GM12878 (cell line): ENCODE measurements at regions not wholly inside any gene's neighbourhood (a gene's known extent, or its start where the extent isn't known, plus 50 kb on each side); places are given as distances from the start of the nearest gene placed in this dataset.

ENCODE experiments used
- ATAC-seq: fragments of 200-7000 bp; cut with Tn5 transposase; 3 replicates; pipeline ENCODE4 v1.9.1; 2020; ENCODE audit warnings: mild to moderate bottlenecking, moderate library complexity
- BruUV-seq: library from RNA; stranded (reverse); fragments of 400-500 nt; replicated peaks from 2 replicates; lab custom pipeline; 2021; lab: Mats Ljungman, UMichigan
- CTCF ChIA-PET: fragments of 300-600 bp; sonication (Branson Sonifier 250); formaldehyde crosslinking; extraction: SDS; loops from one replicate; lab custom pipeline; 2021; ENCODE audit warnings: inconsistent platforms; lab: Yijun Ruan, JAX
- POLR2A ChIA-PET: fragments of 350-600 bp; formaldehyde crosslinking; extraction: SDS; loops from one replicate; lab custom pipeline; 2021; ENCODE audit warnings: inconsistent platforms; lab: Charles Lee
- RAD21 ChIA-PET: fragments of 300-600 bp; sonication (Branson Sonifier 250); formaldehyde crosslinking; loops from one replicate; lab custom pipeline; 2023; ENCODE audit warnings: antibody characterized with exemption; ENCODE audit not compliant: unreplicated experiment; lab: Charles Lee
- SMC1A ChIA-PET: fragments of 300-600 bp; sonication (Branson Sonifier 250); formaldehyde crosslinking; loops from one replicate; lab custom pipeline; 2023; ENCODE audit not compliant: unreplicated experiment, uncharacterized antibody; lab: Charles Lee
- DNase-seq: peaks from one replicate; pipeline ENCODE4 v3.0.0-alpha.2; 2011; ENCODE audit warnings: low read depth, low spot score
- FAIRE-seq: peaks from 3 replicates; lab custom pipeline; 2011; peaks lifted over from hg19 to GRCh38; lab: Jason Lieb, UNC
- H2AFZ ChIP-seq: 2 replicates; pipeline ENCODE4 v1.6.0; 2011; ENCODE audit warnings: low read depth, low read length, control low read depth; ENCODE audit not compliant: control insufficient read depth
- H3K27ac ChIP-seq: 2 replicates; pipeline ENCODE4 v1.5.1; 2011; ENCODE audit warnings: control low read depth; ENCODE audit not compliant: control insufficient read depth, insufficient read depth
- H3K27me3 ChIP-seq, 2 experiments: replicated peaks in 1 of 2; 2 replicates each; pipeline versions ENCODE4 v1.6.0 to v1.6.1; 2011; ENCODE audit warnings: low read length in 1 of 2; ENCODE audit not compliant: control insufficient read depth in 2 of 2, insufficient read depth in 2 of 2
- H3K36me3 ChIP-seq, 2 experiments: 2 replicates each; pipeline ENCODE4 v1.5.1; 2011; ENCODE audit warnings: low read length in 1 of 2; ENCODE audit not compliant: control insufficient read depth in 2 of 2, insufficient read depth in 2 of 2
- H3K4me1 ChIP-seq: 2 replicates; pipeline ENCODE4 v1.6.1; 2011; ENCODE audit warnings: mild to moderate bottlenecking, low read length, moderate library complexity, mixed read lengths; ENCODE audit not compliant: control insufficient read depth, insufficient read depth
- H3K4me2 ChIP-seq: 2 replicates; pipeline ENCODE4 v1.6.0; 2011; ENCODE audit warnings: control low read depth; ENCODE audit not compliant: control insufficient read depth, insufficient read depth
- H3K4me3 ChIP-seq: fragments of 200-600 bp; sonication (generic); 2 replicates; pipeline ENCODE4 v1.5.1; 2016
- H3K79me2 ChIP-seq: 2 replicates; pipeline ENCODE4 v1.6.0; 2011; ENCODE audit warnings: low read length; ENCODE audit not compliant: control insufficient read depth, insufficient read depth
- H3K9ac ChIP-seq: 2 replicates; pipeline ENCODE4 v1.8.0; 2011; ENCODE audit warnings: low read length, control low read depth, mixed read lengths; ENCODE audit not compliant: control insufficient read depth, insufficient read depth
- H3K9me3 ChIP-seq: replicated peaks from 3 replicates; pipeline ENCODE4 v1.5.1; 2011; ENCODE audit warnings: mild to moderate bottlenecking, low read length; ENCODE audit not compliant: control insufficient read depth, insufficient read depth
- H4K20me1 ChIP-seq: 2 replicates; pipeline ENCODE4 v1.6.0; 2011; ENCODE audit not compliant: control insufficient read depth, insufficient read depth
- BMI1 ChIP-seq: fragments of 450-650 bp; IDR thresholded peaks from 2 replicates; pipeline ENCODE4 v1.6.1; 2016; ENCODE audit warnings: mild to moderate bottlenecking, moderate library complexity, borderline replicate concordance
- BRCA1 ChIP-seq: IDR thresholded peaks from 2 replicates; pipeline ENCODE4 v1.6.1; 2011; ENCODE audit warnings: low read depth, low read length, improper control_type of control experiment
- EED ChIP-seq: sonication (generic); IDR thresholded peaks from 2 replicates; pipeline ENCODE4 v1.6.1; 2016; ENCODE audit warnings: antibody characterized with exemption, low read depth
- EZH2 ChIP-seq: IDR thresholded peaks from 2 replicates; pipeline ENCODE4 v1.6.1; 2012; ENCODE audit warnings: low read depth, mild to moderate bottlenecking, control low read depth, inconsistent platforms, low read length, borderline replicate concordance; ENCODE audit not compliant: control insufficient read depth
- FOXM1 ChIP-seq: IDR thresholded peaks from 2 replicates; pipeline ENCODE4 v1.6.1; 2012; ENCODE audit warnings: low read depth, mild to moderate bottlenecking, inconsistent platforms, low read length, moderate library complexity
- KDM1A ChIP-seq: fragments of 200-600 bp; sonication (generic); IDR thresholded peaks from 2 replicates; pipeline ENCODE4 v1.6.1; 2016; ENCODE audit warnings: borderline replicate concordance
- MXI1 ChIP-seq: fragments of 150-350 bp; IDR thresholded peaks from 2 replicates; pipeline ENCODE4 v1.6.1; 2011; ENCODE audit warnings: low read depth, mild to moderate bottlenecking, inconsistent platforms, low read length, improper control_type of control experiment
- MYB ChIP-seq: fragments of 150-350 bp; IDR thresholded peaks from 2 replicates; pipeline ENCODE4 v1.6.1; 2014; ENCODE audit warnings: mild to moderate bottlenecking, low read depth, low read length, borderline replicate concordance
- PAX8 ChIP-seq: fragments of 450-650 bp; IDR thresholded peaks from 2 replicates; pipeline ENCODE4 v1.6.1; 2017; ENCODE audit warnings: mild to moderate bottlenecking, moderate library complexity
- SMARCA5 ChIP-seq: fragments of 450-650 bp; IDR thresholded peaks from 2 replicates; pipeline ENCODE4 v1.6.1; 2017; ENCODE audit warnings: mild to moderate bottlenecking
- SUPT20H ChIP-seq: IDR thresholded peaks from 2 replicates; pipeline ENCODE4 v1.6.1; 2011; ENCODE audit warnings: low read depth, mild to moderate bottlenecking, low read length, moderate library complexity, borderline replicate concordance; ENCODE audit not compliant: control insufficient read depth
- ZNF207 ChIP-seq: fragments of 450-650 bp; IDR thresholded peaks from 2 replicates; pipeline ENCODE4 v1.6.1; 2014; ENCODE audit warnings: antibody characterized with exemption, mild to moderate bottlenecking, borderline replicate concordance
- WGBS: methylation state at CpG from one replicate; pipeline ENCODE4 v1.1.6; 2016; ENCODE audit warnings: low lambda C conversion rate; ENCODE audit not compliant: insufficient replicate concordance, insufficient coverage; ENCODE audit errors: missing lambda C conversion rate; 5-methylcytosine and 5-hydroxymethylcytosine counted together
- in situ Hi-C: fragments of 300-500 bp; cut with MboI; formaldehyde crosslinking; loops from 9 replicates; pipeline ENCODE4 v1.14.3; 2018; ENCODE audit warnings: mixed read lengths
- intact Hi-C: fragments of 100-400 bp; cut with micrococcal nuclease; formaldehyde crosslinking; loops from one replicate; pipeline ENCODE4 v1.14.2; 2022; ENCODE audit not compliant: unreplicated experiment
- TF ChIP-seq, protein P1 (sequence below): IDR thresholded peaks from 2 replicates; pipeline ENCODE4 v1.6.1; 2011; ENCODE audit warnings: borderline replicate concordance, low read depth, mild to moderate bottlenecking, moderate library complexity, low read length; ENCODE audit not compliant: insufficient read depth, poor library complexity, severe bottlenecking
- TF ChIP-seq, protein P2 (sequence below): fragments of 450-650 bp; IDR thresholded peaks from 2 replicates; pipeline ENCODE4 v1.6.1; 2017; ENCODE audit warnings: mild to moderate bottlenecking, low read depth, inconsistent platforms; ENCODE audit not compliant: poor library complexity, severe bottlenecking
- TF ChIP-seq, protein P3 (sequence below): IDR thresholded peaks from 2 replicates; pipeline ENCODE4 v1.6.1; 2011; ENCODE audit warnings: borderline replicate concordance, low read depth, mild to moderate bottlenecking, moderate library complexity, mixed read lengths, low read length; ENCODE audit not compliant: insufficient read depth; ENCODE audit errors: extremely low read length

DNA sequence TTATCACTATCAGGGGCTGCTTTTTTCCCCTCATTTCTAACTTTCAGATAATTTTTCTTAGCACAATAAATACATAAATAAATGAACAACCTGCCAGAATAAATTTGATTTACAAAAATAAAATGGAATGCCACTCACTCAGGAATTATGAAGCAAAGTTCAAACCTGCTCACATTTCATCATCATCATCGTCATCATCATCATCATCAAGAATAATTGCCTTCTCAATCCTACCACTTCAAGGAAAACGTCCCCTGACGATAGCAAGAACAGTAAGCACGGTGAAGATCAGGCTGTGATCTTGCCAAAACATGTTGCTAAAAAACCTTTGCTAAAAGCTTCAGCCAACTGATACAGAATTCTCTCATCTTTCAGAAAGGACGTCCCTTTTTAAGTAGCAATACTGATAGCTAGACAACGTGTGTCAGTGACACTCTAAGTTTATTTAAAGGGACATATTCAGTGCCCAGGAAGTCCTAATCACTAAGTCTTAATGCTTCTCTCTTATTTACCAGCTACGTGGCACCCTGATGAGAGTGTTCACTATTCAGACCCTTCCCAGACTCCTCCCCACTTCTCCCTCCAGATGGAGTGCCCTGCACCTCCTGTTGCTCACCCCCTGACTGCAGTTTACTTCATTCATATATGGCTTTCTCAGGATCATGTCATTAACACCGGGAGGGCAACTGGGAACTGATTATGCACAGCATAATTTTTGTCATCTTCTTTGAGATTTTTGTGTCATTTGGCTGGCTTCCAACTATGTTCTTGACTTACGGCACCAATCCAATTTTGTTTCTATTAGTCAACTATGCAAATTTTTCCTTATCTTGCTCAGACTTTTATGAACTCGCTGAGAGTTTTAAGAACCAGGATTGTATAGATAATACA lies 200.1 kb upstream of the GUCY1A2 start:
- RAD21 ChIA-PET, result no interaction called here

DNA sequence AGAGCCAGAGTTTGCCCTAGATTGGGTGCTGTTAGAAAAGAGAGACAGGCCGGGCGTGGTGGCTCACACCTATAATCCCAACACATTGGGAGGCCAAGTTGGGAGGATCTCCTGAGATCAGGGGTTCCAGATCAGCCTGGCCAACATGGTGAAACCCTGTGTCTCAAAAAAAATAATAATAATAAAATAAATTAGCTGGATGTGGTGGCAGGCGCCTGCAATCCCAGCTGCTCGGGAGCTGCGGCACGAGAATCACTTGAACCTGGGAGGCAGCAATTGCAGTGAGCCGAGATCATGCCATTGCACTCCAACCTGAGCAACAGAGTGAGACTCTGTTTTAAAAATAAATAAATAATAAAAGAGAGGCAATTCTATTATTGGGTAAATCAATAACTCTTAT lies 199.2 kb upstream of the GUCY1A2 start:
- no peak for DNase-seq
- H3K9me3 ChIP-seq, result no peaks in the 10 kb centered on the region
- BruUV-seq, result no TSS peak
- intact Hi-C loops (no loop called here), in situ Hi-C loops (no loop called here)
- ChIA-PET CTCF (no interaction called here), RAD21 (no interaction called here), POLR2A (no interaction called here), SMC1A (no interaction called here)
- H3K4me2 ChIP-seq, result no peak overlapping the region
- 64% methylated on average over 7 of the region's 7 CpGs for WGBS
- no peaks in the 10 kb centered on the region for H3K36me3 ChIP-seq
- no peak overlapping the region for H3K27ac ChIP-seq
- H3K4me3 ChIP-seq, result no peak overlapping the region
- H3K4me1 ChIP-seq, result no peaks in the 10 kb centered on the region
- H3K79me2 ChIP-seq, result no peaks in the 10 kb centered on the region
- no peak overlapping the region for H3K9ac ChIP-seq
- no peak for FAIRE-seq
- no peaks in the 10 kb centered on the region; a peak in 1 of 4 replicates for H3K27me3 ChIP-seq
- H4K20me1 ChIP-seq, result no peaks in the 10 kb centered on the region
- no peak for ATAC-seq
- no peak overlapping the region for H2AFZ ChIP-seq
- TF ChIP-seq SMARCA5 (no peak), FOXM1 (no peak), KDM1A (no peak), SUPT20H (no peak), EZH2 (no peak)
- TF ChIP-seq, protein P1, sequence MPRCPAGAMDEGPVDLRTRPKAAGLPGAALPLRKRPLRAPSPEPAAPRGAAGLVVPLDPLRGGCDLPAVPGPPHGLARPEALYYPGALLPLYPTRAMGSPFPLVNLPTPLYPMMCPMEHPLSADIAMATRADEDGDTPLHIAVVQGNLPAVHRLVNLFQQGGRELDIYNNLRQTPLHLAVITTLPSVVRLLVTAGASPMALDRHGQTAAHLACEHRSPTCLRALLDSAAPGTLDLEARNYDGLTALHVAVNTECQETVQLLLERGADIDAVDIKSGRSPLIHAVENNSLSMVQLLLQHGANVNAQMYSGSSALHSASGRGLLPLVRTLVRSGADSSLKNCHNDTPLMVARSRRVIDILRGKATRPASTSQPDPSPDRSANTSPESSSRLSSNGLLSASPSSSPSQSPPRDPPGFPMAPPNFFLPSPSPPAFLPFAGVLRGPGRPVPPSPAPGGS, result no peak
- TF ChIP-seq, protein P2, sequence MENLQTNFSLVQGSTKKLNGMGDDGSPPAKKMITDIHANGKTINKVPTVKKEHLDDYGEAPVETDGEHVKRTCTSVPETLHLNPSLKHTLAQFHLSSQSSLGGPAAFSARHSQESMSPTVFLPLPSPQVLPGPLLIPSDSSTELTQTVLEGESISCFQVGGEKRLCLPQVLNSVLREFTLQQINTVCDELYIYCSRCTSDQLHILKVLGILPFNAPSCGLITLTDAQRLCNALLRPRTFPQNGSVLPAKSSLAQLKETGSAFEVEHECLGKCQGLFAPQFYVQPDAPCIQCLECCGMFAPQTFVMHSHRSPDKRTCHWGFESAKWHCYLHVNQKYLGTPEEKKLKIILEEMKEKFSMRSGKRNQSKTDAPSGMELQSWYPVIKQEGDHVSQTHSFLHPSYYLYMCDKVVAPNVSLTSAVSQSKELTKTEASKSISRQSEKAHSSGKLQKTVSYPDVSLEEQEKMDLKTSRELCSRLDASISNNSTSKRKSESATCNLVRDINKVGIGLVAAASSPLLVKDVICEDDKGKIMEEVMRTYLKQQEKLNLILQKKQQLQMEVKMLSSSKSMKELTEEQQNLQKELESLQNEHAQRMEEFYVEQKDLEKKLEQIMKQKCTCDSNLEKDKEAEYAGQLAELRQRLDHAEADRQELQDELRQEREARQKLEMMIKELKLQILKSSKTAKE, result no peak

More for the DNA sequence above, 200.1 kb upstream of the GUCY1A2 start:
- ChIA-PET POLR2A (no interaction called here), SMC1A (no interaction called here), CTCF (no interaction called here)
- Histone ChIP-seq H3K9me3 (no peaks in the 10 kb centered on the region), H3K4me1 (no peaks in the 10 kb centered on the region), H4K20me1 (no peaks in the 10 kb centered on the region), H3K36me3 (no peaks in the 10 kb centered on the region), H3K9ac (no peak overlapping the region), H3K4me3 (no peak overlapping the region), H2AFZ (no peak overlapping the region), H3K79me2 (no peaks in the 10 kb centered on the region), H3K27me3 (no peaks in the 10 kb centered on the region; a peak in 1 of 4 replicates), H3K4me2 (no peak overlapping the region), H3K27ac (no peak overlapping the region)
- in situ Hi-C loops (no loop called here), intact Hi-C loops (no loop called here)
- ATAC-seq, result no peak
- TF ChIP-seq SUPT20H (no peak), MYB (no peak), BRCA1 (no peak), EZH2 (no peak), BMI1 (no peak), MXI1 (no peak), ZNF207 (no peak), PAX8 (no peak), EED (no peak)
- TF ChIP-seq, protein P3, sequence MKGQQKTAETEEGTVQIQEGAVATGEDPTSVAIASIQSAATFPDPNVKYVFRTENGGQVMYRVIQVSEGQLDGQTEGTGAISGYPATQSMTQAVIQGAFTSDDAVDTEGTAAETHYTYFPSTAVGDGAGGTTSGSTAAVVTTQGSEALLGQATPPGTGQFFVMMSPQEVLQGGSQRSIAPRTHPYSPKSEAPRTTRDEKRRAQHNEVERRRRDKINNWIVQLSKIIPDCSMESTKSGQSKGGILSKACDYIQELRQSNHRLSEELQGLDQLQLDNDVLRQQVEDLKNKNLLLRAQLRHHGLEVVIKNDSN, result no peak
- DNase-seq, result no peak
- no TSS peak for BruUV-seq
- FAIRE-seq, result no peak
- WGBS, result 1% methylated on average over 10 of the region's 10 CpGs
